H1 (cell line): ENCODE measurements at regions not wholly inside any gene's neighbourhood (a gene's known extent, or its start where the extent isn't known, plus 50 kb on each side); places are given as distances from the start of the nearest gene placed in this dataset.

Source experiments
- CTCF ChIA-PET: fragments of 300-600 bp; sonication (Branson Sonifier 250); formaldehyde crosslinking; loops from one replicate; lab custom pipeline; 2021; ENCODE audit not compliant: partially characterized antibody; lab: Charles Lee
- POLR2A ChIA-PET: fragments of 300-600 bp; sonication (Branson Sonifier 250); formaldehyde crosslinking; loops from one replicate; lab custom pipeline; 2021; ENCODE audit warnings: inconsistent platforms; ENCODE audit not compliant: partially characterized antibody; lab: Charles Lee
- DNase-seq, 2 experiments: peaks; one replicate each; pipeline versions ENCODE4 v3.0.0 to v3.0.0-alpha.2; 2010 to 2022; ENCODE audit warnings: low spot score in 2 of 2, low read depth in 1 of 2, mixed read lengths in 1 of 2
- FAIRE-seq: peaks from 2 replicates; lab custom pipeline; 2011; peaks lifted over from hg19 to GRCh38; lab: Jason Lieb, UNC
- H2AFZ ChIP-seq: 2 replicates; pipeline ENCODE4 v1.8.1; 2012; ENCODE audit warnings: low read length, inconsistent platforms
- H2AK5ac ChIP-seq: 2 replicates; pipeline ENCODE4 v1.6.1; 2013; ENCODE audit warnings: low read depth, low read length
- H2BK120ac ChIP-seq: replicated peaks from 2 replicates; pipeline ENCODE3; 2013; ENCODE audit warnings: low read depth, low read length, inconsistent platforms
- H2BK12ac ChIP-seq: 2 replicates; pipeline ENCODE4 v1.6.1; 2013; ENCODE audit warnings: low read depth, low read length
- H2BK15ac ChIP-seq: 2 replicates; pipeline ENCODE4 v1.6.1; 2013; ENCODE audit warnings: low read length
- H2BK20ac ChIP-seq: 2 replicates; pipeline ENCODE4 v1.6.1; 2013; ENCODE audit warnings: low read length
- H2BK5ac ChIP-seq: 2 replicates; pipeline ENCODE4 v1.6.1; 2013; ENCODE audit warnings: low read depth, low read length
- H3K14ac ChIP-seq: 2 replicates; pipeline ENCODE4 v1.6.1; 2013; ENCODE audit warnings: inconsistent platforms; ENCODE audit not compliant: insufficient read length
- H3K18ac ChIP-seq: 2 replicates; pipeline ENCODE4 v1.6.1; 2013; ENCODE audit warnings: low read length; ENCODE audit errors: extremely low read depth
- H3K23ac ChIP-seq: 2 replicates; pipeline ENCODE4 v1.6.1; 2013; ENCODE audit warnings: inconsistent platforms; ENCODE audit not compliant: insufficient read length
- H3K23me2 ChIP-seq: 2 replicates; pipeline ENCODE4 v1.6.1; 2013; ENCODE audit warnings: low read depth, low read length
- H3K27ac ChIP-seq: 2 replicates; pipeline ENCODE4 v1.6.1; 2011; ENCODE audit warnings: low read depth, low read length, inconsistent platforms
- H3K27me3 ChIP-seq, 4 experiments: replicated peaks in 1 of 4; 1 replicate in 1 of 4; 2 replicates in 3 of 4; pipeline versions ENCODE4 v1.6.1 to v1.8.1; 2011 to 2013; ENCODE audit warnings: low read length in 3 of 4, mild to moderate bottlenecking in 3 of 4, inconsistent platforms in 2 of 4, mixed read lengths in 2 of 4, moderate library complexity in 1 of 4; ENCODE audit not compliant: control insufficient read depth in 3 of 4, insufficient read depth in 3 of 4; ENCODE audit errors: extremely low read depth in 1 of 4
- H3K36me3 ChIP-seq, 4 experiments: 2 replicates each; pipeline versions ENCODE4 v1.6.1 to v1.8.1; 2011 to 2013; ENCODE audit warnings: mild to moderate bottlenecking in 4 of 4, low read length in 3 of 4, moderate library complexity in 2 of 4, control low read depth in 1 of 4, inconsistent platforms in 1 of 4; ENCODE audit not compliant: insufficient read depth in 4 of 4, control insufficient read depth in 2 of 4
- H3K4ac ChIP-seq: replicated peaks from 2 replicates; pipeline ENCODE3; 2013; ENCODE audit warnings: low read length, low read depth, mixed read lengths, inconsistent platforms; ENCODE audit not compliant: insufficient read length
- H3K4me1 ChIP-seq, 4 experiments: replicated peaks in 1 of 4; 1 replicate in 1 of 4; 2 replicates in 3 of 4; pipeline versions ENCODE4 v1.6.1 to v1.8.1; 2011 to 2013; ENCODE audit warnings: low read length in 3 of 4, inconsistent platforms in 2 of 4, mixed read lengths in 1 of 4; ENCODE audit not compliant: insufficient read depth in 4 of 4, control insufficient read depth in 3 of 4
- H3K4me2 ChIP-seq, 2 experiments: 2 replicates each; pipeline versions ENCODE4 v1.6.1 to v1.8.1; 2011 to 2013; ENCODE audit warnings: low read depth in 2 of 2, low read length in 2 of 2, control low read depth in 1 of 2, inconsistent platforms in 1 of 2, mild to moderate bottlenecking in 1 of 2; ENCODE audit not compliant: insufficient read depth in 1 of 2
- H3K4me3 ChIP-seq, 4 experiments: fragments of 200-600, 300-600 bp in 1 of 4; sonication (generic), shearing (Covaris generic), sonication (Bioruptor Twin) in 1 of 4; 2 replicates each; pipeline versions ENCODE4 v1.5.1 to v1.8.1; 2011 to 2016; ENCODE audit warnings: low read length in 4 of 4, low read depth in 3 of 4, control low read depth in 2 of 4, inconsistent platforms in 2 of 4, mild to moderate bottlenecking in 2 of 4, mixed read lengths in 1 of 4, moderate library complexity in 1 of 4; ENCODE audit not compliant: insufficient read depth in 2 of 4; ENCODE audit errors: extremely low read depth in 1 of 4
- H3K56ac ChIP-seq: replicated peaks from 2 replicates; pipeline ENCODE3; 2013; ENCODE audit warnings: low read depth, mild to moderate bottlenecking, mixed read lengths, low read length, inconsistent platforms; ENCODE audit not compliant: insufficient read length
- H3K79me1 ChIP-seq: 2 replicates; pipeline ENCODE4 v1.6.1; 2013; ENCODE audit warnings: low read depth, low read length, control low read depth
- H3K79me2 ChIP-seq, 2 experiments: 2 replicates each; pipeline versions ENCODE4 v1.6.1 to v1.8.1; 2012 to 2013; ENCODE audit warnings: low read length in 2 of 2, mild to moderate bottlenecking in 2 of 2, inconsistent platforms in 1 of 2; ENCODE audit not compliant: insufficient read depth in 2 of 2, control insufficient read depth in 1 of 2
- H3K9ac ChIP-seq, 4 experiments: replicated peaks in 1 of 4; 1 replicate in 1 of 4; 2 replicates in 3 of 4; pipeline versions ENCODE4 v1.6.1 to v1.8.1; 2011 to 2013; ENCODE audit warnings: low read depth in 3 of 4, low read length in 3 of 4, control low read depth in 2 of 4, mild to moderate bottlenecking in 2 of 4, moderate library complexity in 2 of 4, inconsistent platforms in 1 of 4; ENCODE audit errors: extremely low read depth in 1 of 4
- H3K9me3 ChIP-seq, 2 experiments: 2 replicates each; pipeline versions ENCODE4 v1.6.1 to v1.8.1; 2012 to 2013; ENCODE audit warnings: mild to moderate bottlenecking in 2 of 2, moderate library complexity in 2 of 2, control low read depth in 1 of 2, inconsistent platforms in 1 of 2, low read depth in 1 of 2, low read length in 1 of 2, mixed read lengths in 1 of 2; ENCODE audit not compliant: insufficient read depth in 2 of 2
- H4K20me1 ChIP-seq, 2 experiments: replicated peaks in 1 of 2; 2 replicates each; pipeline versions ENCODE3 to v1.8.1; 2011 to 2013; ENCODE audit warnings: inconsistent platforms in 2 of 2, low read length in 2 of 2, mild to moderate bottlenecking in 1 of 2; ENCODE audit not compliant: insufficient read depth in 2 of 2, control insufficient read depth in 1 of 2
- H4K5ac ChIP-seq: 2 replicates; pipeline ENCODE4 v1.6.1; 2013; ENCODE audit warnings: low read length, low read depth, mixed read lengths, inconsistent platforms; ENCODE audit not compliant: insufficient read length
- H4K8ac ChIP-seq: 2 replicates; pipeline ENCODE4 v1.8.0; 2013; ENCODE audit warnings: mild to moderate bottlenecking, moderate library complexity, low read length, inconsistent platforms; ENCODE audit not compliant: insufficient read depth; ENCODE audit errors: extremely low read depth
- H4K91ac ChIP-seq: replicated peaks from 2 replicates; pipeline ENCODE3; 2013; ENCODE audit warnings: low read length, mixed read lengths, inconsistent platforms; ENCODE audit not compliant: insufficient read length
- BCL11A ChIP-seq, 2 experiments: IDR thresholded peaks; one replicate each; pipeline ENCODE4 v1.6.1; 2011; ENCODE audit warnings: low read depth in 2 of 2, low read length in 2 of 2, mild to moderate bottlenecking in 2 of 2
- BRCA1 ChIP-seq: IDR thresholded peaks from 2 replicates; pipeline ENCODE4 v1.6.1; 2012; ENCODE audit warnings: low read depth, low read length, improper control_type of control experiment
- CBX8 ChIP-seq: fragments of 300-800, 300-1000 bp; sonication (generic); IDR thresholded peaks from 2 replicates; pipeline ENCODE4 v1.7.1; 2016; ENCODE audit warnings: low read depth, low read length, borderline replicate concordance
- CEBPB ChIP-seq: IDR thresholded peaks from 2 replicates; pipeline ENCODE4 v1.6.1; 2012; ENCODE audit warnings: low read depth, low read length
- HDAC2 ChIP-seq, 2 experiments: fragments of 300-600 bp in 1 of 2; sonication (generic) in 1 of 2; IDR thresholded peaks; 2 replicates each; pipeline ENCODE4 v1.6.1; 2011 to 2012; ENCODE audit warnings: low read depth in 2 of 2, low read length in 2 of 2, mild to moderate bottlenecking in 2 of 2, moderate library complexity in 2 of 2, borderline replicate concordance in 1 of 2, inconsistent platforms in 1 of 2
- NRF1 ChIP-seq: IDR thresholded peaks from 2 replicates; pipeline ENCODE4 v1.6.1; 2011; ENCODE audit warnings: mild to moderate bottlenecking, low read depth, low read length, improper control_type of control experiment
- POU5F1 ChIP-seq: IDR thresholded peaks from 2 replicates; pipeline ENCODE4 v1.6.1; 2011; ENCODE audit warnings: low read depth, mild to moderate bottlenecking, low read length, moderate library complexity
- RBBP5 ChIP-seq: IDR thresholded peaks from 2 replicates; pipeline ENCODE4 v1.7.1; 2012; ENCODE audit warnings: low read depth, mild to moderate bottlenecking, inconsistent platforms, low read length, moderate library complexity, borderline replicate concordance
- RFX5 ChIP-seq: IDR thresholded peaks from 2 replicates; pipeline ENCODE4 v1.6.1; 2011; ENCODE audit warnings: low read depth, low read length, improper control_type of control experiment, borderline replicate concordance
- RXRA ChIP-seq: IDR thresholded peaks from 2 replicates; pipeline ENCODE4 v1.6.1; 2011; ENCODE audit warnings: low read depth, mild to moderate bottlenecking, low read length, moderate library complexity; ENCODE audit not compliant: insufficient read depth
- USF2 ChIP-seq: IDR thresholded peaks from 2 replicates; pipeline ENCODE4 v1.6.1; 2011; ENCODE audit warnings: low read length, improper control_type of control experiment
- WGBS, 2 experiments: shearing (Covaris generic) in 1 of 2; methylation state at CpG; one replicate each; pipeline versions ENCODE4 v1.1.6 to v1.1.7; 2013 to 2015; ENCODE audit warnings: low lambda C conversion rate in 2 of 2, mixed read lengths in 2 of 2, inconsistent platforms in 1 of 2, low coverage in 1 of 2, missing lambda C conversion rate in 1 of 2; ENCODE audit not compliant: insufficient replicate concordance in 2 of 2, insufficient coverage in 1 of 2, insufficient read length in 1 of 2; ENCODE audit errors: extremely low coverage in 1 of 2, missing lambda C conversion rate in 1 of 2; 5-methylcytosine and 5-hydroxymethylcytosine counted together

DNA sequence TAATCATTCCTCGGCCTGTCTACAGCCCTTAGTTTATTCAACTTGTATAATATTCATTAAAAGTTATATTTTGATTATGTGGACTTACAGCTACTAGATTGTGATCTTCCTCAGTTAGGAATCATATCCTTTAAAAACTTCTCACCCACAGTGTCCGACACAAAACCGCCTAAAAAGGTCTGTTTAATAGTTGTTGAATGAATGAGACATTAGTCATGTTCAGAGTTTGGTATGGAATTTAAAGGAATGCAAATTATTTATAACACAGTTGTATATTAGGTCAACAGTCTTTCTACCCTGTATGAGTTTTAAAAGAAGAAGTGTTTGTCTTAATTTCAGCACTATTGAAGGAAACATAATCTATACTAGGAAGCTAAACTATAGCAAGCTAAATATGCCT lies 390.0 kb downstream of the ARL4A start:
- Histone ChIP-seq H2AFZ (no peak overlapping the region), H4K8ac (no peak overlapping the region), H3K36me3 (no peaks in the 10 kb centered on the region), H3K4ac (no peak overlapping the region), H2BK120ac (no peak overlapping the region), H3K18ac (no peak overlapping the region), H3K4me1 (no peaks in the 10 kb centered on the region), H3K79me2 (no peaks in the 10 kb centered on the region), H3K4me3 (no peak overlapping the region), H2BK12ac (no peak overlapping the region), H3K9me3 (no peaks in the 10 kb centered on the region), H3K79me1 (no peaks in the 10 kb centered on the region), H3K27ac (no peak overlapping the region), H4K91ac (no peak overlapping the region), H3K9ac (no peak overlapping the region), H3K14ac (no peak overlapping the region), H4K20me1 (no peaks in the 10 kb centered on the region), H2BK5ac (no peak overlapping the region), H3K27me3 (no peaks in the 10 kb centered on the region), H2AK5ac (no peak overlapping the region), H3K56ac (no peak overlapping the region), H3K4me2 (no peak overlapping the region), H2BK20ac (no peak overlapping the region), H3K23me2 (no peaks in the 10 kb centered on the region), H4K5ac (no peak overlapping the region), H2BK15ac (no peak overlapping the region), H3K23ac (no peak overlapping the region)
- DNase-seq (no peak), FAIRE-seq (no peak)
- 92% methylated on average over 3 of the region's 3 CpGs; no CpG with 5 or more reads in 1 of the 2 experiments for WGBS, 2 experiments
- POLR2A ChIA-PET = no interaction called here
- TF ChIP-seq RXRA = no peak
- no peak for TF ChIP-seq RFX5
- TF ChIP-seq HDAC2 (IDR thresholded peaks at IDR 0.05; ENCODE audit: borderline replicate concordance in 1 of 2, low read depth in 2 of 2, low read length in 2 of 2) = no peak
- TF ChIP-seq RBBP5 = no peak
- TF ChIP-seq CEBPB = no peak
- TF ChIP-seq BRCA1 = no peak
- no peak for TF ChIP-seq POU5F1
- no peak for TF ChIP-seq CBX8
- no peak for TF ChIP-seq NRF1
- TF ChIP-seq USF2 = no peak
- TF ChIP-seq BCL11A (IDR thresholded peaks at IDR 0.05; ENCODE audit: low read depth in 2 of 2, low read length in 2 of 2) = no peak
- CTCF ChIA-PET = interaction anchor here (0.8 kb wide), 1 partner anchor 38 kb away, joined by 3 read pairs; no protein-coding TSS in a partner anchor
